ENCODE measurements at regions not wholly inside any gene's neighbourhood (a gene's known extent, or its start where the extent isn't known, plus 50 kb on each side); places are given as distances from the start of the nearest gene placed in this dataset.

GRCh38 chr20:7420345-7420744 is 519.9 kb downstream of the HAO1 start:
- no peak for DNase-seq

GRCh38 chr20:7426890-7427496 is 513.3 kb downstream of the HAO1 start:
- no peak for DNase-seq

- no peak for DNase-seq
Measured at GRCh38 chr20:7428946-7429345, 511.3 kb downstream of the HAO1 start.

GRCh38 chr20:7432612-7433011 is 507.6 kb downstream of the HAO1 start:
- DNase-seq: no peak

GRCh38 chr20:7437311-7437710 is 502.9 kb downstream of the HAO1 start:
- DNase-seq: no peak

- no peak for DNase-seq
Measured at GRCh38 chr20:7449269-7449668, 491.0 kb downstream of the HAO1 start.

- no peak for DNase-seq
Measured at GRCh38 chr20:7452890-7453289, 487.4 kb downstream of the HAO1 start.

GRCh38 chr20:7454047-7454446 is 486.2 kb downstream of the HAO1 start:
- DNase-seq: no peak

- DNase-seq: no peak
Measured at GRCh38 chr20:7458459-7458858, 481.8 kb downstream of the HAO1 start.

- peak; percentile 69 for DNase-seq
Measured at GRCh38 chr20:7459083-7459482, 481.2 kb downstream of the HAO1 start.

GRCh38 chr20:7463290-7463689 is 477.0 kb downstream of the HAO1 start:
- peak; percentile 37 for DNase-seq

GRCh38 chr20:7470912-7471311 is 469.3 kb downstream of the HAO1 start:
- DNase-seq: no peak

- DNase-seq: peak; percentile 74
Measured at GRCh38 chr20:7490288-7490687, 450.0 kb downstream of the HAO1 start.

- no peak for DNase-seq
Measured at GRCh38 chr20:7492257-7492656, 448.0 kb downstream of the HAO1 start.

GRCh38 chr20:7493311-7493710 is 446.9 kb downstream of the HAO1 start:
- DNase-seq: no peak

GRCh38 chr20:7496394-7496991 is 443.8 kb downstream of the HAO1 start:
- peak; percentile 21 for DNase-seq

GRCh38 chr20:7497985-7498384 is 442.3 kb downstream of the HAO1 start:
- peak; percentile 97 for DNase-seq

GRCh38 chr20:7499201-7499600 is 441.1 kb downstream of the HAO1 start:
- peak; percentile 19 for DNase-seq

GRCh38 chr20:7500231-7500663 is 440.0 kb downstream of the HAO1 start:
- DNase-seq: no peak

GRCh38 chr20:7503501-7503900 is 436.8 kb downstream of the HAO1 start:
- no peak for DNase-seq

GRCh38 chr20:7505152-7505834 is 435.0 kb downstream of the HAO1 start:
- no peak for DNase-seq

- DNase-seq: no peak
Measured at GRCh38 chr20:7505835-7506221, 434.4 kb downstream of the HAO1 start.

- DNase-seq: no peak
Measured at GRCh38 chr20:7516621-7517111, 423.6 kb downstream of the HAO1 start.

GRCh38 chr20:7520361-7520760 is 419.9 kb downstream of the HAO1 start:
- no peak for DNase-seq
